ENCODE measurements at regions not wholly inside any gene's neighbourhood (a gene's known extent, or its start where the extent isn't known, plus 50 kb on each side); places are given as distances from the start of the nearest gene placed in this dataset.

- TF ChIP-seq ZNF558 (tag by site-specific recombination; IDR thresholded peaks at IDR 0.05) (no peak), KLF16 (tag by site-specific recombination; IDR thresholded peaks at IDR 0.05) (no peak), ZNF639 (tag by site-specific recombination; IDR thresholded peaks at IDR 0.05) (no peak), FEZF1 (tag by site-specific recombination; IDR thresholded peaks at IDR 0.05) (no peak), ZNF146 (tag by site-specific recombination; IDR thresholded peaks at IDR 0.05) (no peak), YY1 (tag by site-specific recombination; IDR thresholded peaks at IDR 0.05) (no peak), HOXA7 (CRISPR knock-in tag; IDR thresholded peaks at IDR 0.05; ENCODE audit: borderline replicate concordance) (no peak), ZNF112 (tag by site-specific recombination; IDR thresholded peaks at IDR 0.05) (no peak), ZNF423 (tag by site-specific recombination; IDR thresholded peaks at IDR 0.05) (no peak)
- TF ChIP-seq, protein P1, sequence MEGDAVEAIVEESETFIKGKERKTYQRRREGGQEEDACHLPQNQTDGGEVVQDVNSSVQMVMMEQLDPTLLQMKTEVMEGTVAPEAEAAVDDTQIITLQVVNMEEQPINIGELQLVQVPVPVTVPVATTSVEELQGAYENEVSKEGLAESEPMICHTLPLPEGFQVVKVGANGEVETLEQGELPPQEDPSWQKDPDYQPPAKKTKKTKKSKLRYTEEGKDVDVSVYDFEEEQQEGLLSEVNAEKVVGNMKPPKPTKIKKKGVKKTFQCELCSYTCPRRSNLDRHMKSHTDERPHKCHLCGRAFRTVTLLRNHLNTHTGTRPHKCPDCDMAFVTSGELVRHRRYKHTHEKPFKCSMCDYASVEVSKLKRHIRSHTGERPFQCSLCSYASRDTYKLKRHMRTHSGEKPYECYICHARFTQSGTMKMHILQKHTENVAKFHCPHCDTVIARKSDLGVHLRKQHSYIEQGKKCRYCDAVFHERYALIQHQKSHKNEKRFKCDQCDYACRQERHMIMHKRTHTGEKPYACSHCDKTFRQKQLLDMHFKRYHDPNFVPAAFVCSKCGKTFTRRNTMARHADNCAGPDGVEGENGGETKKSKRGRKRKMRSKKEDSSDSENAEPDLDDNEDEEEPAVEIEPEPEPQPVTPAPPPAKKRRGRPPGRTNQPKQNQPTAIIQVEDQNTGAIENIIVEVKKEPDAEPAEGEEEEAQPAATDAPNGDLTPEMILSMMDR (tag by site-specific recombination; IDR thresholded peaks at IDR 0.05) = no peak
Measured at GRCh38 chr20:19835533-19836222, 77.6 kb downstream of the RIN2 start.

All from HEK293 (cell line).